ENCODE measurements at regions not wholly inside any gene's neighbourhood (a gene's known extent, or its start where the extent isn't known, plus 50 kb on each side); places are given as distances from the start of the nearest gene placed in this dataset.

GRCh38 chr18:66662632-66663031 lies 58.7 kb upstream of the CDH19 start:
- no peaks in the 10 kb centered on the region for H3K9me2 ChIP-seq (replicated peaks; ENCODE audit: insufficient read depth, low read length)
- H3F3A ChIP-seq (ENCODE audit: insufficient read depth, low read length), result no peaks in the 10 kb centered on the region
- no peak overlapping the region for H2AFZ ChIP-seq (ENCODE audit: low read length)
- no peak overlapping the region for H3K4me3 ChIP-seq (ENCODE audit: low read length)
- no peak overlapping the region for H3K27ac ChIP-seq (ENCODE audit: low read length)
- H3K79me2 ChIP-seq (ENCODE audit: low read length), result no peaks in the 10 kb centered on the region
- H3K9ac ChIP-seq (ENCODE audit: low read length), result no peak overlapping the region
- H4K20me1 ChIP-seq (ENCODE audit: insufficient read depth, low read length), result no peaks in the 10 kb centered on the region
- TF ChIP-seq EZH2 (optimal IDR thresholded peaks at IDR 0.05; ENCODE audit: low read depth, low read length) (no peak), EZH2phosphoT487 (IDR thresholded peaks at IDR 0.05; ENCODE audit: low read length) (no peak), CTCF (IDR thresholded peaks at IDR 0.05; ENCODE audit: low read length) (no peak)
- no peaks in the 10 kb centered on the region for H3K27me3 ChIP-seq (replicated peaks; ENCODE audit: insufficient read depth, low read length)
- H3K4me2 ChIP-seq (ENCODE audit: low read depth, low read length), result no peak overlapping the region
- H3K4me1 ChIP-seq (ENCODE audit: low read length), result no peaks in the 10 kb centered on the region
- no peaks in the 10 kb centered on the region for H3K9me3 ChIP-seq (replicated peaks; ENCODE audit: insufficient read depth, low read length)
- no peak for DNase-seq
- no peaks in the 10 kb centered on the region for H3K36me3 ChIP-seq (replicated peaks; ENCODE audit: insufficient read depth, low read length)

DNA sequence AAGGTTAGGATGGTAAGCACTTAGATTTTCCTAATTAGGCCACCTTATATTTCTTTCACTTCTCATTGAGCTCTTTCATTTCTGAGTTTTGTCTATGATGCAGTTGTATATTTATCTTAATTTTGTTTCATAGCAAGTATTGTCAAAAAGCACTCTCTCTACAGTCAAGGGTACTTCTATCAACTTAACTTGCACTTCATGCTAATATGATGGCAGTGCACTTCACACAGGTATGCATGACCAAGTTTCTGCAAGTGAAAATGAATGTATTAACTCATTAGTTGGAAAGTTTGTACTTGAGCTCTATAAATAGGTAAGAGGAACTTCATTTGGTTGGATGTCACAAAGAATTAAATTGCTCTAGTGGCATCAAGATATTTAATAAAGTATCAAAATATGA lies 51.5 kb upstream of the CDH19 start:
- DNase-seq, result no peak
- H3K9ac ChIP-seq (ENCODE audit: low read length), result no peak overlapping the region

More for the DNA sequence above, 51.5 kb upstream of the CDH19 start:
- Histone ChIP-seq H3K36me3 (replicated peaks; ENCODE audit: insufficient read depth, low read length) (no peaks in the 10 kb centered on the region), H3K4me2 (ENCODE audit: low read depth, low read length) (no peak overlapping the region), H3K79me2 (ENCODE audit: low read length) (no peaks in the 10 kb centered on the region), H3K9me3 (replicated peaks; ENCODE audit: insufficient read depth, low read length) (no peaks in the 10 kb centered on the region), H3K27me3 (replicated peaks; ENCODE audit: insufficient read depth, low read length) (no peaks in the 10 kb centered on the region), H3F3A (ENCODE audit: insufficient read depth, low read length) (no peaks in the 10 kb centered on the region), H3K9me2 (replicated peaks; ENCODE audit: insufficient read depth, low read length) (no peaks in the 10 kb centered on the region), H3K4me3 (ENCODE audit: low read length) (no peak overlapping the region), H3K4me1 (ENCODE audit: low read length) (no peaks in the 10 kb centered on the region), H3K27ac (ENCODE audit: low read length) (no peak overlapping the region), H4K20me1 (ENCODE audit: insufficient read depth, low read length) (no peaks in the 10 kb centered on the region), H2AFZ (ENCODE audit: low read length) (no peak overlapping the region)
- TF ChIP-seq CTCF (IDR thresholded peaks at IDR 0.05; ENCODE audit: low read length) (no peak), EZH2 (optimal IDR thresholded peaks at IDR 0.05; ENCODE audit: low read depth, low read length) (no peak), EZH2phosphoT487 (IDR thresholded peaks at IDR 0.05; ENCODE audit: low read length) (no peak)
